OCI-LY7 (cell line): ENCODE measurements at regions not wholly inside any gene's neighbourhood (a gene's known extent, or its start where the extent isn't known, plus 50 kb on each side); places are given as distances from the start of the nearest gene placed in this dataset.

Experiments used
- EZH2phosphoT487 ChIP-seq: fragments of 200-600 bp; sonication (generic); IDR thresholded peaks from 2 replicates; pipeline ENCODE4 v1.6.1; 2018; ENCODE audit warnings: low read depth, borderline replicate concordance, mild to moderate bottlenecking, mixed run types, antibody characterized with exemption, low read length, moderate library complexity, mixed read lengths
- TF ChIP-seq, protein P1 (sequence below): fragments of 200-600 bp; sonication (generic); conservative IDR thresholded peaks from 2 replicates; pipeline ENCODE4 v1.5.1; 2014; ENCODE audit warnings: mild to moderate bottlenecking, antibody characterized with exemption, low read length, moderate library complexity, mixed read lengths

DNA sequence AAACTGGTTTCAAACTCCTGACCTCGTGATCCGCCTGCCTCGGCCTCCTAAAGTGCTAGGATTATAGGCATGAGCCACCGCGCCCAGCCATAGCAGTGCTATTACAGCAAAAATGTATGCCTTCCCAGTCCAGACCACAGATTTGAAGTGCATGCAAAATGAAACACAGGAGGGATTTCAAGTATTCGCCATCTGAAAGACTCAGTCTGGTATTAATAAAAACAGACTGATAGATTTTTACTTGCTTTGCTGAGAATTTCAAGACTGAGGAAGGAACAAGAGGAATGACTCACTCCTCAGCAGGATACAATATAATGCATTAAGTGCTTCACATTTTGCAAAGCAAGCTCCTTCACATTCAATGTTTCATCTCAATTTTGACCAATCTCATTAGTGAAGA is 134.9 kb downstream of the TMEM200A start:
- TF ChIP-seq, protein P1, sequence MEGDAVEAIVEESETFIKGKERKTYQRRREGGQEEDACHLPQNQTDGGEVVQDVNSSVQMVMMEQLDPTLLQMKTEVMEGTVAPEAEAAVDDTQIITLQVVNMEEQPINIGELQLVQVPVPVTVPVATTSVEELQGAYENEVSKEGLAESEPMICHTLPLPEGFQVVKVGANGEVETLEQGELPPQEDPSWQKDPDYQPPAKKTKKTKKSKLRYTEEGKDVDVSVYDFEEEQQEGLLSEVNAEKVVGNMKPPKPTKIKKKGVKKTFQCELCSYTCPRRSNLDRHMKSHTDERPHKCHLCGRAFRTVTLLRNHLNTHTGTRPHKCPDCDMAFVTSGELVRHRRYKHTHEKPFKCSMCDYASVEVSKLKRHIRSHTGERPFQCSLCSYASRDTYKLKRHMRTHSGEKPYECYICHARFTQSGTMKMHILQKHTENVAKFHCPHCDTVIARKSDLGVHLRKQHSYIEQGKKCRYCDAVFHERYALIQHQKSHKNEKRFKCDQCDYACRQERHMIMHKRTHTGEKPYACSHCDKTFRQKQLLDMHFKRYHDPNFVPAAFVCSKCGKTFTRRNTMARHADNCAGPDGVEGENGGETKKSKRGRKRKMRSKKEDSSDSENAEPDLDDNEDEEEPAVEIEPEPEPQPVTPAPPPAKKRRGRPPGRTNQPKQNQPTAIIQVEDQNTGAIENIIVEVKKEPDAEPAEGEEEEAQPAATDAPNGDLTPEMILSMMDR, result no peak
- TF ChIP-seq EZH2phosphoT487, result no peak
